Panc1 (cell line): ENCODE measurements at regions not wholly inside any gene's neighbourhood (a gene's known extent, or its start where the extent isn't known, plus 50 kb on each side); places are given as distances from the start of the nearest gene placed in this dataset.

ENCODE experiments used
- CTCF ChIP-seq: fragments of 450-650 bp; IDR thresholded peaks from 2 replicates; pipeline ENCODE4 v1.5.1; 2017; ENCODE audit warnings: mild to moderate bottlenecking
- REST ChIP-seq, 2 experiments: IDR thresholded peaks; 2 replicates each; pipeline ENCODE4 v1.6.1; 2011 to 2012; ENCODE audit warnings: low read depth in 2 of 2, control low read depth in 1 of 2, low read length in 1 of 2, mild to moderate bottlenecking in 1 of 2, moderate library complexity in 1 of 2; ENCODE audit not compliant: insufficient read depth in 1 of 2

DNA sequence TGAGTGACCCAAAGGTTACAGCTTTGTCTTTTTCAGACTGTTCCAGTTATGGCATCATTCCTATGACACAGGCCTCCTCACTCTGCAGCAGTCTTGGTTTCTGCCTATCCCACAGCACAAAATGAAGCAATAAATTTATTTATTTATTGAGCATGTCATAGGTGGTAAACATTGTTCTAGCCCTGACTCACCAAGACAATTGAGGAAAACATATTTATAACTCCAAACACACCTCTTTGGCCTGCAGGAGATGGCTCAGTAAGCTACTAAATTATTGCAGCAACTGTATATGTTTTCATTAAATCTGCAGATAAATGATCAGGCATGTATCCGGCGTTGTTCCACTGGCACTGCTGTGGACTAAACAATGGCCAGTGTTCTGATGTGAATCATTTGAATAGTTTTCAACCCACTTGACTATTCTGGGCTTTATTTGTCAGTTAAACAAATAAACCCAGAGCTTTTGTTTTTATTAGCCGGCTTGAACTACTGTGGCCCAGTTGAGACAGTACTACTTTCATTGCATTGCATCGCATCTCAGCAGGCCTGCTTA is 83.2 kb downstream of the FOXD1 start:
- TF ChIP-seq REST (IDR thresholded peaks at IDR 0.05; ENCODE audit: insufficient read depth in 1 of 2, low read depth in 2 of 2, low read length in 1 of 2) (peak in 1 of 2 experiments; percentile 49; a peak in 1 of 4 replicates), CTCF (no peak)
